GM18508 (cell line): ENCODE measurements at regions not wholly inside any gene's neighbourhood (a gene's known extent, or its start where the extent isn't known, plus 50 kb on each side); places are given as distances from the start of the nearest gene placed in this dataset.
"Not testable (repeated sequence)": the region's sequence is repeated elsewhere in the genome, so short reads cannot be mapped to it uniquely, and the experiment has no call there.

Experiments used
- ATAC-seq: cut with Tn5 transposase; IDR thresholded peaks from one replicate; pipeline ENCODE4 v1.9.1; 2021; ENCODE audit warnings: moderate number of reproducible peaks; ENCODE audit not compliant: insufficient read depth, unreplicated experiment

GRCh38 chr10:38356527-38356926 lies 262.4 kb downstream of the ZNF37A start:
- ATAC-seq: peak; percentile 19

DNA sequence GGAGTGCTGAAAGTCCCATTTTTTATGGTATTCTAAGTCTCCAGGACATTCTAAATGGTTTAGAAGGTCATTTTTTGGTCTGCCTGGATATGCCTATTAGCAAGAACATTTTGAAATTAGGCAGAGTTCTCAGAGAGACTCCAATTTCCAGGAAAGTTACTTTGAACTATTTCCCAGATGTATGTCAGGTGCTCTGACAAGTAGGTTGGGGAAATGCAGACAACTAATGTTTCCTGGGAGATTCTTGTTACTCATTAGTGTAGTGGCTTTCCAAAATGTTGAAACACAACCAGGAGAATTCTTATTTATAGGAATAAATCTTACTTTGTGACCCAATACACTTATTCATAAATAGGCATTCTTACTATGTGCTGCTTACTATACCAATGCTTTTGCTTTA lies 268.4 kb downstream of the ZNF37A start:
- not testable (repeated sequence) for ATAC-seq

- ATAC-seq: not testable (repeated sequence)
These were observed 269.9 kb downstream of the ZNF37A start for GRCh38 chr10:38364073-38364472.

DNA sequence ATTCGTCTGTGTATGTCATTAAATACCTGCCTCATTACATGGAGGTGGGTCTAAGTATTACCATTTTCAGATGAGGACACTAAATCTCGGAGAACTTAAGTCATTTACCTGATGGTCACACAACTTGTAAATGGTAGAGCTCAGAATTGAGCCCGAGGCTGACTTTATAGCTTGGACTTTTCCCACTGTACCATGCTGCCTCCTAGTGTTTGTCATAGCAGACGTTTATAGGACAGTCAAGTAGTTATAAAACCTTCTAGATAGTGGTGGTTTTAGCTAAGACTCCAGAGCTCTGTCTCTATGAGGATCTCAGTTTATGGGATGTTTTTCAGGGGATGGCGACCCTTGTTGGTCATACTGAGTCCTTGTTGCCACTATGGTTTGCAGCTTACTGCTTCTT lies 271.8 kb downstream of the ZNF37A start:
- ATAC-seq: not testable (repeated sequence)

DNA sequence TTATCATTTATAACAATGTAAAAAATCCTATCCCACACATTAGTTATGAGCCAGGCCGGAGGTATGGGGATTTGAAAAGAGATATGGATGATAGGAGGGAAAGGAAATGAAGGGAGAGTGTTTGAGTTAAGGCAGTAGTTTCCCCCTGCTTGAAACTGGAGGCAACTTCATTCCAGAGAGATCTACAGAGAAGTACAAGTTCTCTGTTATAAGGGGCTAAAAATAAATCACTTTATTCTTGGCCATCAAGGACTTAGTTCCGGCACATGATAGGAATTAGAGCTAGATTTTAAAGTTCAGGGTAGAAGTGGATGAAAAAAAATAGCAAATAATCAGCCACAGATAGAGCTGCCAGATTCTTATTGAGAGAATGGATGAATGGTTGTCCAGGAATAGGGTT lies 289.7 kb downstream of the ZNF37A start:
- not testable (repeated sequence) for ATAC-seq

DNA sequence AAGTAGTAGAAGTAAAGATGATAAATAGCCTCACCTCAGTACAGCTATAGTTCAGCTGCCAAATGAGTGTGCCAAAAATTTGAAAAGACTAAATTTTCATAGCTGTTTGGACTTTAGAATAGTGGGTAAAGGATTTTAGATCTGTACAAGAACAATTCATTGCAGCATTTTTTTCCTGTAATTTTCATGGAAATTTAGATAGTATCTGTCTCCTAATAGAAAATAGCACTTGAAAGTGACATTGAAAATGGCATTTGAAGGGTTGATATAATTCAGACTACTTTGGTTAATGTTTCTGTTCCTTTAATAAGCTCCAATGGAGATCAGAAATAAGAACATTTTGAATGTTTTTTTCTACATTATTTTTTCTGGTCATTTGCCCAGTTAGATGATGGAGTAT lies 292.7 kb downstream of the ZNF37A start:
- ATAC-seq: not testable (repeated sequence)

DNA sequence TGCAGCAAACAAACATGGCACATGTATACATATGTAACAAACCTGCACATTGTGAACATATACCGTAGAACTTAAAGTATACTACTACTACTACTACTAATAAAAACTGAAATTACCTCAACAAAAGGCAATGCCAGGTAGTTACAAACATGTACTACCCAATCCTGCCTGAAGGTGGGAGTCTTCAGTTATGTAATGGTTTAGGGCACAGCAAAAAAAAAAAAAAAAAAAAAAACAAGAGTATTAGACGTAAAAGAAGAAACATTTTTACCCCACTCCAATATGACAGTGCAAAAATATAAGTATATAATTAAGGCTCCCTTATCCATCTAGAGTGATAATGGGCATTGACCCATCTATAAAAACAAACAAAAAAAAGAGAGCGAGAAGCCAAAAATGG lies 296.6 kb downstream of the ZNF37A start:
- peak; percentile 49 for ATAC-seq

GRCh38 chr10:38395465-38395864 lies 301.3 kb downstream of the ZNF37A start:
- not testable (repeated sequence) for ATAC-seq

DNA sequence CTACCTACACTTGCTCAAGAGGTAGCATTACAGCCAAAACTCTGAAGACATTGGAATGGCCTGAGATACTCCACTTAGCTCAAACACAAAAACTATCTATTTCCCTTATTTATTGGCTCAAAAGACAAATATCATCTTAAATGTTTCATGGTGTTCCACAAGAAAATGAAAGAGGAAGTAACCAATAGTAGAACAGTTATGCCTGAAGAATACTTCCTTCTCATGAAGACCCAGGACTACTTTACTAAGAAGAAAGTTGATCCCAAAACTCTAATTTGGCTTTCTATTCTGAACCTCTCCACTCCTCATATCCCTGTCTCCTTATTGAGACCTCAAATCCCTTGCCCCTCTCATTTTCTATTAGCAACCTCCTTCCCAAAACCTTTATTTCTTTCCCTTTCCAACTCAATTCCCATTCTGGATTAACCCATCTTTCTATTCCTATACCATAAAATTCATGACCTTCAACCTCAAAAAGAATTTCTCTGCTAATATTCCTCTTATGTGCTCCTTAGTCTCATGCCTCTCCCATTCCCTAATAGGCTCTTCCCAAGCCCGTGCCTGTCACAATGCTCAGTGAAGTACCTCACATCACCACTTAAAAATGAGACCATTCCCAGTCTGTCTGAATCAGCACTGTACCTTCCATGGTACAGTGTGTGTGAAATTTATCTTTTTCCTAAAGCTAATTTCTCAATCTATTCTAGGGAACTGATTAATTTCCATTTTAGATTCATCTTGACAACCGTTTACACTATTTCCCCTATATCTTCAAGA lies 302.2 kb downstream of the ZNF37A start:
- ATAC-seq: not testable (repeated sequence)

DNA sequence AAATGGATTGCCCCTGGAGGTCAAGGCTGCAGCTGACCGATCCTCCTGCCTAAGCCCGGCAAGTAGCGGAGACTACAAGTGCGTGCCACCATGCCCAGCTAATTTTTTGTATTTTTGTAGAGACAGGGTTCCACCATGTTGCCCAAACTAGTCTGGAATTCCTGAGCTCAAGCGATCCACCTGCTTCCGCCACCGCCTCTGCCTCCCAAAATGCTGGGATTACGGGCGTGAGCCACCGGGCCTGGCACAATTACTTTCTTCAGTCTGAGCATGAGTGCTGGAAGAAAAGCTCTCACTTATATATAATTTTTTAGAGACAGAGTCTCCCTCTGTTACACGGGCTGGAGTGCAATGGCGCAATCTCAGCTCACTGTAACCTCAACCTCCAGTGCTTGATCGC lies 307.4 kb downstream of the ZNF37A start:
- not testable (repeated sequence) for ATAC-seq

GRCh38 chr10:38402442-38403346 lies 308.6 kb downstream of the ZNF37A start:
- peak; percentile 99 for ATAC-seq

- not testable (repeated sequence) for ATAC-seq
These were observed 309.4 kb downstream of the ZNF37A start for GRCh38 chr10:38403347-38404117.

DNA sequence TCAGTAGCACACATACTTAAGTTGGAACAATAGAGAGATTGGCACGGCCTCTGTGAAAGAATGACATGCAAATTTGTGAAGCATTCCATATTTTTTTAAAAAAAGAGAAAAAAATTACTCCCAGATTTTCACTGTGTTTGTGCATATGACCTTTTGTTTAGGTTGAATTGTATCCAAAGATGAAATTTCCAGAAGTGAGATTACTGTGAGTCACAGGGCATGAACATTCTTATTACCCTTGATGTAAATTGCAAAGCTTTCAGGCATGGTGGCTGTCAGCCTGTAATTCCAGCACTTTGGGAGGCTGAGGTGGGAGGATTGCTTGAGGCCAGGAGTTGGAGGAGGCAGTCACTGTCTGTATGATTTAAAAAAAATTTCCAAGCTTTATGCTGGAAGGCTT lies 329.5 kb downstream of the ZNF37A start:
- not testable (repeated sequence) for ATAC-seq

DNA sequence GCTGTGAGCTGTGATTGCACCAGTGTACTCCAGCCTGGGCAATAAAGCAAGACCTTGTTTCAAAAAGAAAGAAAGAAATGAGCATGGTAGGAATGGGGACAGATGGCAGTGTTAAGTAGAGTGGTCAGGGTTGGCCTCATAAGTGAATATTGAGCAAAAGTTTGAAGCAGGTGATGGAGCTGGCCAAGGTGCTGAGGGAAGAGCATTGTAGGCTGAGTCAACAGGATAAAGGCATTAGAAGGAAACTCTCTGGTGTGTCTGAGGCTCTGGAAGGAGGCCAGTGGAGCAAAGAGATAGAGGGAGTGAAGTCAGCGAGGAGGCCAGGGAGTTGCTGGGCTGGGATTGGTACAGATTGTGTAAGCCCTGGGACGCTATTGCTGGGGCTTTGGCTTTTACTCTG lies 336.1 kb downstream of the ZNF37A start:
- not testable (repeated sequence) for ATAC-seq

DNA sequence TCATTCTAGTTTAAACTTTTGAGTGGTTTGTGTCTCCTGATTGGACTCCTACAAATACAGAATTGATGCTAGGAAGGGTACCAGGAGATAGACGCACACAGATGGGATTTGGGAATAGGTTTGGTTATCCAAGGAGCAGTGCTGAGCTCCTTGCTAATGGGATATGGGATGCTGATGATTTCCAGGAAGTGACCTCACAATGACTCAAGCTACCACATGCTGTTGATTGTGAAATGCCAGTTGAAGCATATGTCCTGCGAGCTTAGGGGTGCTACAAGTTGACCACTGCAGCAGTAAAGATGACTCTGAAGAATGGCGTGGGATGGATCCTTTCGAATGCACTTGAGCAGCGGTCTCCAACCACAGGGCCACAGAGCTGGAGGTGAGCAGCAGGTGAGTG lies 343.2 kb downstream of the ZNF37A start:
- ATAC-seq: not testable (repeated sequence)

DNA sequence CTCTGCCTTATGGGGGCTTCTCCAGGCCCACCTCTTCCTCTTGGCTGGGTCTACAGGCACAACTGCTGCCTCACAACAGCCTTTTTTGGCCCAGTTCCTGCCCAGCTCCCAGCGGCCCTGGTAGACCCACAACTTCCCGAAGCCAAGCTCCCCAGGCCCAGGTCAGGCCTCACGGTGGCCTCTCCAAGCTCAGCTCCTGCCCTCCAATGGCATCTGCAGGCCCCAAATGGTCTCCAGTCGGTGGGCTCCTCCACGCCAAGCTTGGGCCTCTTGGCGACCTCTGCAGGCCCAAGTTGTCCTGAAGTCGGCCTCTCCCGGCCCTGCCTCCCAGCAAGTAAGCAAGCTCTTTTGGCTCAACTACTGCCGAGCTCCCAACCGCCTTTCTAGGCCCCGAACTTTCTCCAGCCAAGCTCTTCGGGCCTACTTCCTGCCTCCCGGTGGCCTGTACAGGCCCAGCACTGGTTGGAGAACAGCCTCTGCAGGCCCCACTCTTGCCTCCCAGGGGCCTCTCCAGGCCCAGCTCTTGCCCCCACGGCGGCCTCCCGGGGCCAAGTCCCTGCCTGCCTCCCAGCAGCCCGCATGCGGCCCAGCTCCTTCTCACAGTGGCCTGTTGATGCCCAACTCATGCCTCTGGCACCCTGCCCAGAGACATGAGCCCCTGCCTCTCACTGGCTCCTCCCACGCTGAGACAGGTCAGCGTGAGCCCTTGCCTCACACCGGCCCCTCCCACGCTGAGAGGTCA lies 354.6 kb downstream of the ZNF37A start:
- ATAC-seq: not testable (repeated sequence)

GRCh38 chr10:38449618-38450017 lies 355.5 kb downstream of the ZNF37A start:
- not testable (repeated sequence) for ATAC-seq

DNA sequence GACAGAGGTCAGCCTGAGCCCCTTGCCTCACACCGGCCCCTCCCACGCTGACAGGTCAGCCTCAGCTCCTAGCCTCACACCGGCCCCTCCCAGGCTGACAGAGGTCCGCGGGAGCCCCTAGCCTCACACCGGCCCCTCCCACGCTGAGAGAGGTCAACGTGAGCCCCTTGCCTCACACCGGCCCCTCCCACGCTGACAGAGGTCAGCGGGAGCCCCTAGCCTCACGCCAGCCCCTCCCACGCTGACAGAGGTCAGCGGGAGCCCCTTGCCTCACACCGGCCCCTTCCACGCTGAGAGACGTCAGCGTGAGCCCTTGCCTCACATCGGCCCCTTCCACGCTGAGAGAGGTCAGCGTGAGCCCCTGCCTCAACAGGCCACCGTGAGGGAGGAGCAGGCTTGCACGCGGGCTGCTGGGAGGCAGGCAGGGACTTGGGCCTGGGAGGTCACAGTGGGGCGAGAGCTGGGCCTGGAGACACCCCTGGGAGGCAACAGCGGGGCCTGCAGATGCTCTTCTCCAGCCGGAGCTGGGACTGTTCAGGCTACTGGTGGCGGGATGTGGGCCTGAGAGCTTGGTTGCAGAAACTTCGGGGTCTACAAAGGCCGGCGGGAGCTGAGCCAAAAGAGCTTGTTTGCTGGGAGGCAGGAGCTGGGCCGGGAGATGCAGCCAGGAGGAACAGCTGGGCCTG lies 356.4 kb downstream of the ZNF37A start:
- not testable (repeated sequence) for ATAC-seq

- not testable (repeated sequence) for ATAC-seq
These were observed 357.3 kb downstream of the ZNF37A start for GRCh38 chr10:38451306-38451967.
